SIG-M5 treated with dmso at 0.1 percent for 504 hours (cell line): ENCODE measurements at regions not wholly inside any gene's neighbourhood (a gene's known extent, or its start where the extent isn't known, plus 50 kb on each side); places are given as distances from the start of the nearest gene placed in this dataset.
A peak's percentile ranks its signal among the peaks of the same experiment; 100 is the strongest.
"Not testable (repeated sequence)": the region's sequence is repeated elsewhere in the genome, so short reads cannot be mapped to it uniquely, and the experiment has no call there.

Source experiments
- DNase-seq: peaks from one replicate; lab custom pipeline; 2025; ENCODE audit not compliant: unreplicated experiment; lab: John Stamatoyannopoulos, UW

GRCh38 chr21:28877318-28877884, 115.3 kb downstream of the LTN1 start:
- no peak for DNase-seq

- DNase-seq: no peak
These were observed 117.6 kb downstream of the LTN1 start for GRCh38 chr21:28875078-28875477.

GRCh38 chr21:28872218-28872617, 120.5 kb downstream of the LTN1 start:
- DNase-seq: no peak

- DNase-seq: no peak
These were observed 121.2 kb downstream of the LTN1 start for GRCh38 chr21:28871388-28872010.

- DNase-seq: no peak
These were observed 125.3 kb downstream of the LTN1 start for GRCh38 chr21:28867401-28867800.

GRCh38 chr21:28865488-28866186, 127.0 kb downstream of the LTN1 start:
- DNase-seq: no peak

- DNase-seq: no peak
These were observed 134.3 kb downstream of the LTN1 start for GRCh38 chr21:28858424-28858823.

- DNase-seq: no peak
These were observed 134.9 kb downstream of the LTN1 start for GRCh38 chr21:28857752-28858151.

- DNase-seq: no peak
These were observed 136.0 kb downstream of the LTN1 start for GRCh38 chr21:28856588-28857250.

- DNase-seq: no peak
These were observed 140.0 kb downstream of the LTN1 start for GRCh38 chr21:28852706-28853105.

GRCh38 chr21:28851645-28852044, 141.0 kb downstream of the LTN1 start:
- DNase-seq: no peak

- not testable (repeated sequence) for DNase-seq
These were observed 153.4 kb downstream of the LTN1 start for GRCh38 chr21:28839237-28839636.

- not testable (repeated sequence) for DNase-seq
These were observed 155.3 kb downstream of the LTN1 start for GRCh38 chr21:28837426-28837825.

- not testable (repeated sequence) for DNase-seq
These were observed 156.1 kb downstream of the LTN1 start for GRCh38 chr21:28836588-28836987.

GRCh38 chr21:28834335-28835238, 158.1 kb downstream of the LTN1 start:
- DNase-seq: no peak

GRCh38 chr21:28833609-28834008, 159.1 kb downstream of the LTN1 start:
- DNase-seq: no peak

- DNase-seq: peak; percentile 32
These were observed 159.5 kb downstream of the LTN1 start for GRCh38 chr21:28833182-28833581.

- no peak for DNase-seq
These were observed 160.0 kb downstream of the LTN1 start for GRCh38 chr21:28832715-28833061.

GRCh38 chr21:28832013-28832714, 160.5 kb downstream of the LTN1 start:
- DNase-seq: no peak

- DNase-seq: peak; percentile 44
These were observed 163.7 kb downstream of the LTN1 start for GRCh38 chr21:28828981-28829380.
